Cardiac fibroblast (primary cell): ENCODE measurements at regions not wholly inside any gene's neighbourhood (a gene's known extent, or its start where the extent isn't known, plus 50 kb on each side); places are given as distances from the start of the nearest gene placed in this dataset.

Source experiments
- DNase-seq, 2 donors: peaks; one replicate each; pipeline versions ENCODE4 v3.0.0 to v3.0.0-alpha.2; 2010; ENCODE audit warnings: low read depth in 2 of 2
- H3K4me3 ChIP-seq, 2 donors: replicated peaks in 1 of 2; 1 replicate in 1 of 2; 2 replicates in 1 of 2; pipeline ENCODE4 v1.5.1; 2011; ENCODE audit warnings: low read depth in 2 of 2, low read length in 2 of 2, mild to moderate bottlenecking in 2 of 2, moderate library complexity in 1 of 2
- TF ChIP-seq, protein P1 (sequence below): IDR thresholded peaks from one replicate; pipeline ENCODE4 v1.5.1; 2011; ENCODE audit warnings: low read depth, mild to moderate bottlenecking, low read length, inconsistent platforms

GRCh38 chrX:9318766-9319165 lies 146.1 kb upstream of the TBL1X start:
- TF ChIP-seq, protein P1, sequence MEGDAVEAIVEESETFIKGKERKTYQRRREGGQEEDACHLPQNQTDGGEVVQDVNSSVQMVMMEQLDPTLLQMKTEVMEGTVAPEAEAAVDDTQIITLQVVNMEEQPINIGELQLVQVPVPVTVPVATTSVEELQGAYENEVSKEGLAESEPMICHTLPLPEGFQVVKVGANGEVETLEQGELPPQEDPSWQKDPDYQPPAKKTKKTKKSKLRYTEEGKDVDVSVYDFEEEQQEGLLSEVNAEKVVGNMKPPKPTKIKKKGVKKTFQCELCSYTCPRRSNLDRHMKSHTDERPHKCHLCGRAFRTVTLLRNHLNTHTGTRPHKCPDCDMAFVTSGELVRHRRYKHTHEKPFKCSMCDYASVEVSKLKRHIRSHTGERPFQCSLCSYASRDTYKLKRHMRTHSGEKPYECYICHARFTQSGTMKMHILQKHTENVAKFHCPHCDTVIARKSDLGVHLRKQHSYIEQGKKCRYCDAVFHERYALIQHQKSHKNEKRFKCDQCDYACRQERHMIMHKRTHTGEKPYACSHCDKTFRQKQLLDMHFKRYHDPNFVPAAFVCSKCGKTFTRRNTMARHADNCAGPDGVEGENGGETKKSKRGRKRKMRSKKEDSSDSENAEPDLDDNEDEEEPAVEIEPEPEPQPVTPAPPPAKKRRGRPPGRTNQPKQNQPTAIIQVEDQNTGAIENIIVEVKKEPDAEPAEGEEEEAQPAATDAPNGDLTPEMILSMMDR = no peak
- H3K4me3 ChIP-seq = no peak overlapping the region
- DNase-seq = no peak

DNA sequence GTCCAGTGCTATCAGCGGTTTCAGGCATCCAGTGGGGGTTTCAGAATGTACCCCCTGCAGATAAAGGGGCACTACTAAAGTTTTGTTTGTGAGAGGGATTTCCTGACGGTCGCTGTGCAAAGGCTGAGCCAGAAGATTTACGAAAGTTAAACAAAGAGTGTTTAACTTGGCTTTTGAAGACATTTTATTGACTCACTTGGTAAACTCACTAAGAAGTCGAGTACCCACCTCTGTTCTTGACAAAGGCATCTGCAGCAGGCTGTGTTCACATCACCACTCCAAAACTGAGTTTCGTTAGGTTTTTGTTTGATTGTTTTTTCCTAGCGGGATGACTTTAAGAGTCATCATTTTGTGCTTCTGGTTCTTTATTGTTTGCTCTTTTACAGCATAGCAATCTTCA lies 143.9 kb upstream of the TBL1X start:
- peak in 1 of 2 donors; percentile 46 for DNase-seq

GRCh38 chrX:9324676-9325075 lies 140.2 kb upstream of the TBL1X start:
- DNase-seq = peak in 1 of 2 donors; percentile 6
- H3K4me3 ChIP-seq = no peak overlapping the region
- TF ChIP-seq, protein P1 = no peak

More for the DNA sequence above, 143.9 kb upstream of the TBL1X start:
- H3K4me3 ChIP-seq = no peak overlapping the region
- TF ChIP-seq, protein P1 = no peak

GRCh38 chrX:9326369-9326768 lies 138.5 kb upstream of the TBL1X start:
- DNase-seq = no peak
- H3K4me3 ChIP-seq = no peak overlapping the region
- TF ChIP-seq, protein P1 = no peak

- H3K4me3 ChIP-seq = no peak overlapping the region
- DNase-seq = no peak
Observed at GRCh38 chrX:9327086-9327746, 137.6 kb upstream of the TBL1X start.

GRCh38 chrX:9327747-9328145 lies 137.1 kb upstream of the TBL1X start:
- peak; percentile 30 to 60 for DNase-seq
- TF ChIP-seq, protein P1 = no peak
- H3K4me3 ChIP-seq = no peak overlapping the region

More at GRCh38 chrX:9327086-9327746, 137.6 kb upstream of the TBL1X start:
- TF ChIP-seq, protein P1 = no peak

DNA sequence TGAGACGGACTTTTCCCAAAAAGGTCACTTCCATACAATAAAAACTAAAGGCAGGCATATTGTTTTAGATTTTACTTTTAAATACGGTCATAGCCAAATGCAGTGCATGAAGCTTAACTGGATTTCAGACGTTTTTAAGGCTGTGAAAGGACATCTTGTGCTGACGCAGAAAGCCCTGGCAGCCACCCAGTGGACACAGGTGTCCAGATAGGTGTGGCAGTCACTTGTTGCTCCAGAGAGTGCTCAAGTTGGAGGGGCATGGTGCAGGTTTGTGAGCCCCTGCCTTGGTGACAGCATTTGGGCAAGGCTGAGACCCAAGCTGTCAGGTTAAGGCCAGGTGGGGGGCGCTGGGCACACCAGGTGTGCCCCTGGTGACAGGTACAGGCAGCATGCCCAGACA lies 135.8 kb upstream of the TBL1X start:
- no peak for DNase-seq
- H3K4me3 ChIP-seq = no peak overlapping the region
- TF ChIP-seq, protein P1 = no peak
